Sciatic nerve (tissue), 2 donors: ENCODE measurements at regions not wholly inside any gene's neighbourhood (a gene's known extent, or its start where the extent isn't known, plus 50 kb on each side); places are given as distances from the start of the nearest gene placed in this dataset.

Experiments
- ATAC-seq: fragments of 200-7000 bp; cut with Tn5 transposase; one replicate; pipeline ENCODE4 v1.9.1; 2020; ENCODE audit warnings: mild to moderate bottlenecking, moderate library complexity
- DNase-seq: peaks from one replicate; pipeline ENCODE4 v3.0.0-alpha.2; 2020; ENCODE audit warnings: low spot score
- intact Hi-C: fragments of 100-400 bp; cut with DNase I; formaldehyde crosslinking; loops from one replicate; pipeline ENCODE4 v1.14.2; 2022
- donor health status: DM: no; HTN: no; CAD: no.
- donor health status: DM: no; HTN: no; CAD: no.

- ATAC-seq: no peak
- intact Hi-C loops: no loop called here
- no peak for DNase-seq
Observed at GRCh38 chr10:45179691-45180090, 135.7 kb downstream of the OR13A1 start.

GRCh38 chr10:45180507-45180906 is 134.9 kb downstream of the OR13A1 start:
- intact Hi-C loops: no loop called here
- ATAC-seq (no peak), DNase-seq (no peak)

GRCh38 chr10:45180946-45181875 is 134.2 kb downstream of the OR13A1 start:
- intact Hi-C loops: no loop called here
- no peak for DNase-seq
- ATAC-seq: peak; percentile 50

- intact Hi-C loops: no loop called here
- ATAC-seq: no peak
- no peak for DNase-seq
Observed at GRCh38 chr10:45183174-45183573, 132.2 kb downstream of the OR13A1 start.

- DNase-seq (no peak), ATAC-seq (no peak)
- intact Hi-C loops: no loop called here
Observed at GRCh38 chr10:45197816-45198485, 117.5 kb downstream of the OR13A1 start.

GRCh38 chr10:45198486-45199204 is 116.8 kb downstream of the OR13A1 start:
- ATAC-seq (no peak), DNase-seq (no peak)
- intact Hi-C loops: no loop called here

- no peak for ATAC-seq
- intact Hi-C loops: no loop called here
- DNase-seq: no peak
Observed at GRCh38 chr10:45199205-45199740, 116.1 kb downstream of the OR13A1 start.

- no peak for ATAC-seq
- intact Hi-C loops: no loop called here
- DNase-seq: no peak
Observed at GRCh38 chr10:45201271-45201670, 114.1 kb downstream of the OR13A1 start.

GRCh38 chr10:45202242-45202641 is 113.2 kb downstream of the OR13A1 start:
- no peak for DNase-seq
- ATAC-seq: no peak
- intact Hi-C loops: no loop called here

- intact Hi-C loops: no loop called here
- ATAC-seq (no peak), DNase-seq (no peak)
Observed at GRCh38 chr10:45204954-45205775, 110.2 kb downstream of the OR13A1 start.

- no peak for DNase-seq
- intact Hi-C loops: no loop called here
Observed at GRCh38 chr10:45209888-45210287, 105.5 kb downstream of the OR13A1 start.

GRCh38 chr10:45211576-45211975 is 103.8 kb downstream of the OR13A1 start:
- no peak for ATAC-seq
- intact Hi-C loops: no loop called here
- DNase-seq: no peak

More at GRCh38 chr10:45209888-45210287, 105.5 kb downstream of the OR13A1 start:
- no peak for ATAC-seq

GRCh38 chr10:45219416-45219815 is 96.0 kb downstream of the OR13A1 start:
- no peak for DNase-seq
- ATAC-seq: no peak
- intact Hi-C loops: no loop called here

- ATAC-seq (no peak), DNase-seq (no peak)
- intact Hi-C loops: no loop called here
Observed at GRCh38 chr10:45220931-45221330, 94.5 kb downstream of the OR13A1 start.

- ATAC-seq: peak; percentile 20
- DNase-seq: peak; percentile 62
- intact Hi-C loops: no loop called here
Observed at GRCh38 chr10:45224219-45224841, 91.1 kb downstream of the OR13A1 start.

GRCh38 chr10:45227042-45227441 is 88.4 kb downstream of the OR13A1 start:
- intact Hi-C loops: no loop called here
- ATAC-seq: no peak
- DNase-seq: no peak

- ATAC-seq: no peak
- intact Hi-C loops: no loop called here
Observed at GRCh38 chr10:45227456-45227855, 88.0 kb downstream of the OR13A1 start.

GRCh38 chr10:45229823-45230222 is 85.6 kb downstream of the OR13A1 start:
- ATAC-seq (no peak), DNase-seq (no peak)
- intact Hi-C loops: no loop called here

More at GRCh38 chr10:45227456-45227855, 88.0 kb downstream of the OR13A1 start:
- DNase-seq: no peak
